NCI-H82 treated with DMSO at 0.1 percent for 48 hours (cell line): ENCODE measurements at regions not wholly inside any gene's neighbourhood (a gene's known extent, or its start where the extent isn't known, plus 50 kb on each side); places are given as distances from the start of the nearest gene placed in this dataset.

Experiments
- DNase-seq: peaks from one replicate; lab custom pipeline; 2025; ENCODE audit not compliant: unreplicated experiment; lab: John Stamatoyannopoulos, UW

- no peak for DNase-seq
Observed at GRCh38 chr10:123567984-123568739, 98.0 kb upstream of the GPR26 start.

- no peak for DNase-seq
Observed at GRCh38 chr10:123568751-123569150, 97.4 kb upstream of the GPR26 start.

GRCh38 chr10:123569436-123570035 lies 96.6 kb upstream of the GPR26 start:
- DNase-seq = no peak

GRCh38 chr10:123570051-123570897 lies 95.9 kb upstream of the GPR26 start:
- DNase-seq = no peak

- no peak for DNase-seq
Observed at GRCh38 chr10:123570898-123571515, 95.1 kb upstream of the GPR26 start.

- DNase-seq = no peak
Observed at GRCh38 chr10:123571978-123572377, 94.2 kb upstream of the GPR26 start.

GRCh38 chr10:123573236-123574108 lies 92.7 kb upstream of the GPR26 start:
- DNase-seq = peak; percentile 28

GRCh38 chr10:123574109-123574698 lies 92.0 kb upstream of the GPR26 start:
- no peak for DNase-seq

- DNase-seq = no peak
Observed at GRCh38 chr10:123575105-123575504, 91.0 kb upstream of the GPR26 start.

GRCh38 chr10:123576706-123577105 lies 89.4 kb upstream of the GPR26 start:
- no peak for DNase-seq

- no peak for DNase-seq
Observed at GRCh38 chr10:123577921-123578461, 88.2 kb upstream of the GPR26 start.

GRCh38 chr10:123578721-123579120 lies 87.4 kb upstream of the GPR26 start:
- DNase-seq = no peak

GRCh38 chr10:123579675-123580074 lies 86.5 kb upstream of the GPR26 start:
- DNase-seq = no peak

- DNase-seq = no peak
Observed at GRCh38 chr10:123580426-123580825, 85.7 kb upstream of the GPR26 start.

- no peak for DNase-seq
Observed at GRCh38 chr10:123581656-123582055, 84.5 kb upstream of the GPR26 start.

GRCh38 chr10:123582084-123582989 lies 83.8 kb upstream of the GPR26 start:
- DNase-seq = peak; percentile 14

GRCh38 chr10:123583639-123584418 lies 82.3 kb upstream of the GPR26 start:
- no peak for DNase-seq

GRCh38 chr10:123584419-123584775 lies 81.8 kb upstream of the GPR26 start:
- DNase-seq = no peak
